Right lobe of liver (tissue), 6 donors: ENCODE measurements at regions not wholly inside any gene's neighbourhood (a gene's known extent, or its start where the extent isn't known, plus 50 kb on each side); places are given as distances from the start of the nearest gene placed in this dataset.

Experiments
- ATAC-seq, 4 donors: fragments of 200-7000 bp; cut with Tn5 transposase; one replicate each; pipeline ENCODE4 v1.9.1; 2020; ENCODE audit warnings: mild to moderate bottlenecking in 4 of 4, moderate library complexity in 4 of 4
- DNase-seq, 3 donors: peaks; one replicate each; pipeline ENCODE4 v3.0.0-alpha.2; 2020
- H3K27ac ChIP-seq, 3 donors: fragments of 200-600 bp; one replicate each; pipeline ENCODE4 v1.8.0; 2022
- H3K27me3 ChIP-seq, 2 donors: fragments of 200-600 bp; one replicate each; pipeline ENCODE4 v1.8.0; 2022
- H3K36me3 ChIP-seq, 4 donors: fragments of 200-600 bp; sonication (generic) in 1 of 4; one replicate each; pipeline versions ENCODE4 v1.5.1 to v1.8.0; 2017 to 2022; ENCODE audit warnings: control low read depth in 1 of 4
- H3K4me1 ChIP-seq, 4 donors: fragments of 200-600 bp; sonication (generic) in 1 of 4; one replicate each; pipeline versions ENCODE4 v1.5.1 to v1.8.0; 2017 to 2022; ENCODE audit warnings: control low read depth in 1 of 4
- H3K4me3 ChIP-seq, 3 donors: fragments of 200-600 bp; one replicate each; pipeline ENCODE4 v1.8.0; 2022
- H3K9me3 ChIP-seq, 4 donors: fragments of 200-600 bp; sonication (generic) in 1 of 4; one replicate each; pipeline versions ENCODE4 v1.5.1 to v1.8.0; 2017 to 2022; ENCODE audit warnings: control low read depth in 1 of 4
- POLR2A ChIP-seq: fragments of 450-650 bp; IDR thresholded peaks from one replicate; pipeline ENCODE4 v1.6.1; 2017; ENCODE audit warnings: antibody characterized with exemption, mild to moderate bottlenecking
- WGBS: methylation state at CpG from one replicate; pipeline ENCODE4 v1.1.6; 2018; ENCODE audit warnings: low coverage, low lambda C conversion rate; ENCODE audit not compliant: insufficient coverage; ENCODE audit errors: missing lambda C conversion rate; 5-methylcytosine and 5-hydroxymethylcytosine counted together
- intact Hi-C, 2 donors: fragments of 100-400 bp; cut with DNase I; formaldehyde crosslinking; loops; one replicate each; pipeline versions ENCODE4 v1.11.2 to v1.14.1; 2022
- TF ChIP-seq, protein P1 (sequence below), 4 donors: fragments of 200-600 bp in 3 of 4; fragments of 450-650 bp in 1 of 4; IDR thresholded peaks; one replicate each; pipeline versions ENCODE4 v1.5.1 to v1.8.0; 2016 to 2022; ENCODE audit warnings: antibody characterized with exemption in 4 of 4, mild to moderate bottlenecking in 2 of 4
- donor health status: DM: no; HTN: yes; CAD: no.
- donor health status: DM: no; HTN: no; CAD: no.
- donor health status: DM: no; HTN: no; CAD: no.
- donor health status: DM: no; HTN: yes; CAD: no.
- donor health status: DM: no; HTN: yes; CAD: no.

DNA sequence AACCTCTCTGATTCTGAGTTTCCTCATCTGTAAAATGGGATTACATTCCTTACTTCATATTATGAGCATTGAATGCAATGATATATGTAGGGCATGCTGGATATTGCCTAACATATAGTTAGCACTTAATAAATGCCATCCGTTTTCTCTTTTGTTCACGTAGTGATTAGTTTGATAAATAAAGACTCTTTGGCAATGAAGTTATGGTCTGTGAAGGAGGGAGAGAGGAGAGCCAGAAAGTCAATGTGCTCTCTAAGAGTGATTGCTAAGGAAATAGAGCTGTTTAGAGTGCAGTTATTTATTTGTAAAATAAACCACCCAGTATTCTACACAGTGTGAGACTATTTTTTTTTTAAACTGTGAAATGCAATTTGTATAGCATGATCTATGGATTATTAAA is 207.9 kb upstream of the E2F8 start:
- H3K27ac ChIP-seq = no peak overlapping the region
- DNase-seq = no peak
- WGBS = 73% methylated on average over 2 of the region's 2 CpGs

DNA sequence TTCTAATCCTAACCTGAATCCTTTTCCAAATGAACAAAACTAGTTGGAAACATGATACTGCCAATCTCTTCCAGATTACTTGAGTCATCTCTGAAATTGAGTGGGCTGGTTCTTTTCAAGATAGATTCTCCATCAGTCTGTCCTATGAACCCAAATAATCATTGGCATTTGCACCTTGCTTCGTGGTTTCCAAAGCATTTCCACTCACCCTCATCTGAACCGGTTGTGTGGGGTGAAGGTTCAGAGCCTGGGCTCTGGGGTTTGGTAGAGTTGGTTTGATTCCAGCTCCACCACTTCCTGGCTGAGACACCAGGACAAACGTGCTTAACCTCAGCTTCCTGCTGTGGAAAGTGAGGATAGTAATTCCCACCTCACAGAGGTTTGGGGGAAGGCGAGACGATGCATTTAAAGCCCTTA is 206.4 kb upstream of the E2F8 start:
- peak overlapping the region in 2 of 3 donors; percentile 14 to 51 for H3K27ac ChIP-seq

More for the DNA sequence above, 207.9 kb upstream of the E2F8 start:
- no peak for ATAC-seq
- TF ChIP-seq, protein P1, sequence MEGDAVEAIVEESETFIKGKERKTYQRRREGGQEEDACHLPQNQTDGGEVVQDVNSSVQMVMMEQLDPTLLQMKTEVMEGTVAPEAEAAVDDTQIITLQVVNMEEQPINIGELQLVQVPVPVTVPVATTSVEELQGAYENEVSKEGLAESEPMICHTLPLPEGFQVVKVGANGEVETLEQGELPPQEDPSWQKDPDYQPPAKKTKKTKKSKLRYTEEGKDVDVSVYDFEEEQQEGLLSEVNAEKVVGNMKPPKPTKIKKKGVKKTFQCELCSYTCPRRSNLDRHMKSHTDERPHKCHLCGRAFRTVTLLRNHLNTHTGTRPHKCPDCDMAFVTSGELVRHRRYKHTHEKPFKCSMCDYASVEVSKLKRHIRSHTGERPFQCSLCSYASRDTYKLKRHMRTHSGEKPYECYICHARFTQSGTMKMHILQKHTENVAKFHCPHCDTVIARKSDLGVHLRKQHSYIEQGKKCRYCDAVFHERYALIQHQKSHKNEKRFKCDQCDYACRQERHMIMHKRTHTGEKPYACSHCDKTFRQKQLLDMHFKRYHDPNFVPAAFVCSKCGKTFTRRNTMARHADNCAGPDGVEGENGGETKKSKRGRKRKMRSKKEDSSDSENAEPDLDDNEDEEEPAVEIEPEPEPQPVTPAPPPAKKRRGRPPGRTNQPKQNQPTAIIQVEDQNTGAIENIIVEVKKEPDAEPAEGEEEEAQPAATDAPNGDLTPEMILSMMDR (IDR thresholded peaks at IDR 0.05) = no peak
- TF ChIP-seq POLR2A = no peak
- Histone ChIP-seq H3K4me1 (peaks cover 0 to 29% (median 11%) of the 10 kb centered on the region in 4 donors), H3K36me3 (no peaks in the 10 kb centered on the region), H3K9me3 (no peaks in the 10 kb centered on the region), H3K4me3 (no peak overlapping the region), H3K27me3 (no peaks in the 10 kb centered on the region)
- intact Hi-C loops = loop anchor here in 1 of 2 donors (10.0 kb wide), 1 partner anchor 66 kb away; no protein-coding TSS in a partner anchor

DNA sequence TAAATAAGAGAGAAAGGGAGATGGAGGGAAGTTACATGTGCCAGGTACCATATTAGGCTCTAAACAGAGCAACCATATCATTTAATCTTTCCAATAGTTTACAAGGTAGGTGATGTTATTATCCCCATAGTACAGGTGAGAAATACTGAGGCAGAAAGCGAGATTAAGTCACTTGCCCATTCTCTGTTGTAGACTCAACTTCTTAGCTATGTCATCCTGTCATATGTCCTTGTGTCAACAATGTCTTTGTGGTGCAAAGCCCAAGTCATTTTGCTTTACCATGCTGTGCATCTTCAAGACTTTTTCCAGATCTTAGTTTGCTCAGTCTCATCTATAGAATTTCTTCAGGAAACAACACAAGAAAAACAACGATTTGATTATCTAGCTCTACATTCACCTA is 205.0 kb upstream of the E2F8 start:
- Histone ChIP-seq H3K4me1 (peaks cover 0 to 21% (median 8%) of the 10 kb centered on the region in 4 donors), H3K27me3 (no peaks in the 10 kb centered on the region), H3K27ac (peak overlapping the region in 1 of 3 donors; percentile 51), H3K4me3 (no peak overlapping the region), H3K9me3 (no peaks in the 10 kb centered on the region), H3K36me3 (no peaks in the 10 kb centered on the region)
- intact Hi-C loops = loop anchor here in 1 of 2 donors (10.0 kb wide), 1 partner anchor 69 kb away; no protein-coding TSS in a partner anchor
- WGBS = 43% methylated on average over 2 of the region's 2 CpGs
- TF ChIP-seq POLR2A = no peak
- TF ChIP-seq, protein P1 (IDR thresholded peaks at IDR 0.05) = no peak
- DNase-seq (no peak), ATAC-seq (no peak)

More for the DNA sequence above, 206.4 kb upstream of the E2F8 start:
- ATAC-seq (peak; percentile 76 to 89 (median 88)), DNase-seq (peak in 1 of 3 donors; percentile 77)
- WGBS = 26% methylated on average over 5 of the region's 5 CpGs
- no peaks in the 10 kb centered on the region for H3K27me3 ChIP-seq
- intact Hi-C loops = loop anchor here in 1 of 2 donors (10.0 kb wide), 1 partner anchor 68 kb away; no protein-coding TSS in a partner anchor
- no peak overlapping the region for H3K4me3 ChIP-seq
- H3K36me3 ChIP-seq = no peaks in the 10 kb centered on the region
- H3K9me3 ChIP-seq = no peaks in the 10 kb centered on the region
- no peak for TF ChIP-seq POLR2A
- TF ChIP-seq, protein P1 (IDR thresholded peaks at IDR 0.05) = no peak
- peaks cover 0 to 21% (median 8%) of the 10 kb centered on the region in 4 donors for H3K4me1 ChIP-seq

DNA sequence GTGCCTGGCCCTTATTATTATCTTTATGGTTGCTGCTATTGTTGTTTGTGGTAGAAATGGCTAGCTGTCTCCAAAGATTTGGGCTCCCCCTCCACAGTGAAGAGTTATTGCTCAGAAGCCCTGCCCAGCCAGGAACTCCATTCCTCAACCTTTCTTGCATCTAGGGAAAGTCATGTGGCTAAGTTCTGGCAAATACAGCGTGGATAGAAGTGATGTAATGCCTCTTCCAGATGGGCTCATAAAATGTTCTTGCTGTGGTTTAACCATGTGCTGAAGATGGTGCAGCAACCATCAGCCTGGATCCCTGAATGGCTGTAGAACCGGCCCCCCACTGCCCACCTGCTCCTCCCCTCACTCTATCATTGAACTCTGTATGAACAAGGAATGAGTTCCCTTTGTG is 203.5 kb upstream of the E2F8 start:
- DNase-seq = no peak
- no CpG with 5 or more reads among the region's 2 CpGs for WGBS
- no peak for TF ChIP-seq POLR2A
- TF ChIP-seq, protein P1 (IDR thresholded peaks at IDR 0.05) = no peak
- intact Hi-C loops = loop anchor here in 1 of 2 donors (10.0 kb wide), 1 partner anchor 71 kb away; no protein-coding TSS in a partner anchor
- Histone ChIP-seq H3K9me3 (no peaks in the 10 kb centered on the region), H3K27ac (no peak overlapping the region), H3K36me3 (no peaks in the 10 kb centered on the region), H3K27me3 (no peaks in the 10 kb centered on the region), H3K4me3 (no peak overlapping the region), H3K4me1 (peaks cover 0 to 21% (median 8%) of the 10 kb centered on the region in 4 donors)
- ATAC-seq = no peak
